Calu3 (cell line): ENCODE measurements at regions not wholly inside any gene's neighbourhood (a gene's known extent, or its start where the extent isn't known, plus 50 kb on each side); places are given as distances from the start of the nearest gene placed in this dataset.

Experiments
- BruUV-seq: library from RNA; stranded (reverse); fragments of 400-500 nt; replicated peaks from 2 replicates; lab custom pipeline; 2021; lab: Mats Ljungman, UMichigan
- CTCF ChIA-PET: fragments of 300-600 bp; sonication (Branson Sonifier 250); formaldehyde crosslinking; loops from one replicate; lab custom pipeline; 2022; ENCODE audit warnings: antibody characterized with exemption; lab: Charles Lee
- DNase-seq: peaks from one replicate; pipeline ENCODE4 v3.0.0; 2022
- H3K27ac Mint-ChIP-seq: one replicate; pipeline ENCODE4 v1.8.0; 2022; ENCODE audit warnings: mixed read lengths; ENCODE audit not compliant: unreplicated experiment
- H3K27me3 Mint-ChIP-seq: one replicate; pipeline ENCODE4 v1.8.0; 2022; ENCODE audit warnings: mixed read lengths; ENCODE audit not compliant: unreplicated experiment
- H3K36me3 Mint-ChIP-seq: one replicate; pipeline ENCODE4 v1.8.0; 2022; ENCODE audit warnings: mild to moderate bottlenecking, moderate library complexity, mixed read lengths; ENCODE audit not compliant: insufficient read depth, unreplicated experiment
- H3K4me1 Mint-ChIP-seq: one replicate; pipeline ENCODE4 v1.8.0; 2022; ENCODE audit warnings: mild to moderate bottlenecking, low read depth, mixed read lengths; ENCODE audit not compliant: unreplicated experiment
- H3K4me3 Mint-ChIP-seq: one replicate; pipeline ENCODE4 v1.8.0; 2022; ENCODE audit warnings: mild to moderate bottlenecking, low read depth, moderate library complexity, mixed read lengths; ENCODE audit not compliant: unreplicated experiment
- H3K9me3 Mint-ChIP-seq: one replicate; pipeline ENCODE4 v1.8.0; 2022; ENCODE audit warnings: low read depth, mixed read lengths; ENCODE audit not compliant: unreplicated experiment
- intact Hi-C: fragments of 100-400 bp; cut with micrococcal nuclease; formaldehyde crosslinking; loops from one replicate; pipeline ENCODE4 v1.10.0; 2022; ENCODE audit not compliant: unreplicated experiment
- TF ChIP-seq, protein P1 (sequence below): fragments of 200-600 bp; IDR thresholded peaks from one replicate; pipeline ENCODE4 v1.8.0; 2022; ENCODE audit warnings: antibody characterized with exemption; ENCODE audit not compliant: unreplicated experiment

DNA sequence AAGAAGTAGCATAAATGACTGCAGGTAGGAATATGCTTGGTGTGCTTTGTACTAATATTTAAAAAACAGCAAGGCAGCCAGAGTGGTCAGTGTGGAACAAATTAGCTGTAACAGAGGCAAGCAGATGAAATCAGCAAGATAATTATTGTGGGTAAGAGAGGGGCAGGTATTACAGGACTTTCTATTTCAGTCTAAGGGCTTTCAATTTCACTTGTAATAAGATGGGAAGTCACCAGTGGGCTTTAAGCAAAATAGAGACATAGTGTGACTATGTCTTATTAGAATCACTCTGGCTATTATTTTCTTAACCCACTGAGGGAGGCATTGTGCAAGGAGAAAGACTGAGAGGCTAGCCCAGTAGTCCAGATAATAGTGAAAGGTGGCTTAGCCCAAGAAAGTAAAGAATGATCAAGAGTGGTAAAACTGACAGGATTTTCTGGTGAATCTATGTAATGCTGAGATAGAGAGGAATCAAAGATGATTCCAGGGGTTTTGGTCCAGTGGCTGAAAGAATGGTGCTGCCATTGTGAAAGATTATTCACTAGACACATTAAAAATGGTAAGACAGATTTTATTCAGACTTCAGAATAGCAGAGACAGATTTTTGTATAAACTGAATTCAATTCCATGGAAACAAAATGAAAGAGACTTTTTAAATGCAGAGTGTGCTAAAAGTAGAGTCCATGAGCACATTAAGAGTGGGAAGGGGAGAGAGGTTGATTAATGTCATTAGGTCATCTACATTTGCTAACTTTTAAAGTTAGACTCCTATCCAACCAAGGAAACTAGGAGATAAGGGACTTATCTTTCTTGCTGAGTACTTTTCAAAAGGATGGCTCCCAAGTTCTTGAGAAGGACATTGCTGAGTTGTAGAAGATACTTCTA, 1136.0 kb downstream of the HACE1 start:
- no TSS peak for BruUV-seq
- Mint-ChIP-seq H3K4me3 (no peak overlapping the region), H3K36me3 (no peaks in the 10 kb centered on the region), H3K27me3 (no peaks in the 10 kb centered on the region), H3K9me3 (peaks cover 3% of the 10 kb centered on the region), H3K27ac (no peak overlapping the region), H3K4me1 (no peaks in the 10 kb centered on the region)
- DNase-seq: no peak
- TF ChIP-seq, protein P1, sequence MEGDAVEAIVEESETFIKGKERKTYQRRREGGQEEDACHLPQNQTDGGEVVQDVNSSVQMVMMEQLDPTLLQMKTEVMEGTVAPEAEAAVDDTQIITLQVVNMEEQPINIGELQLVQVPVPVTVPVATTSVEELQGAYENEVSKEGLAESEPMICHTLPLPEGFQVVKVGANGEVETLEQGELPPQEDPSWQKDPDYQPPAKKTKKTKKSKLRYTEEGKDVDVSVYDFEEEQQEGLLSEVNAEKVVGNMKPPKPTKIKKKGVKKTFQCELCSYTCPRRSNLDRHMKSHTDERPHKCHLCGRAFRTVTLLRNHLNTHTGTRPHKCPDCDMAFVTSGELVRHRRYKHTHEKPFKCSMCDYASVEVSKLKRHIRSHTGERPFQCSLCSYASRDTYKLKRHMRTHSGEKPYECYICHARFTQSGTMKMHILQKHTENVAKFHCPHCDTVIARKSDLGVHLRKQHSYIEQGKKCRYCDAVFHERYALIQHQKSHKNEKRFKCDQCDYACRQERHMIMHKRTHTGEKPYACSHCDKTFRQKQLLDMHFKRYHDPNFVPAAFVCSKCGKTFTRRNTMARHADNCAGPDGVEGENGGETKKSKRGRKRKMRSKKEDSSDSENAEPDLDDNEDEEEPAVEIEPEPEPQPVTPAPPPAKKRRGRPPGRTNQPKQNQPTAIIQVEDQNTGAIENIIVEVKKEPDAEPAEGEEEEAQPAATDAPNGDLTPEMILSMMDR: no peak
- intact Hi-C loops: no loop called here
- CTCF ChIA-PET: no interaction called here

- Mint-ChIP-seq H3K4me1 (no peaks in the 10 kb centered on the region), H3K27ac (no peak overlapping the region), H3K27me3 (no peaks in the 10 kb centered on the region), H3K36me3 (no peaks in the 10 kb centered on the region), H3K9me3 (peaks cover 3% of the 10 kb centered on the region), H3K4me3 (no peak overlapping the region)
- intact Hi-C loops: no loop called here
- no TSS peak for BruUV-seq
- DNase-seq: no peak
- CTCF ChIA-PET: interaction anchor here (0.8 kb wide), 1 partner anchor 10 kb away, joined by 3 read pairs; no protein-coding TSS in a partner anchor
- TF ChIP-seq, protein P1: no peak
Measured at GRCh38 chr6:103722683-103723082, 1137.0 kb downstream of the HACE1 start.

DNA sequence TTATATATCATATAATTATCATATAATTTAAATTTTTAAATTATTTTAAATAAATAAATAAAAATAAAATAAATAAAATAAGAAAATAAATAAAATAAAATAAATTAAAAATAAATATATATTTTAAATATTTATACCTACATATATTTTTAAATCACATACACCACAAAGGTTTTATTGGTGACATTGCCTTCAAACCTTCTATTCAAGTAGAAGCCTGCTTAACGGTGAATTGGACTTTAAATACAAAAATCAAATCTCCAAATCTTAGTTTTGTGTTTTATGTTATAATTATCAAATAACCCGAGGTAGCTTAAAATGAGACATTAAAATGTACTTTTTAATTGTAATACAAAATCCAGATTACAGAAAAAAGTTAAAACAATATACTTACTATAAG, 1137.8 kb downstream of the HACE1 start:
- intact Hi-C loops: loop anchor here (2.0 kb wide), 1 partner anchor 21 kb away; no protein-coding TSS in a partner anchor
- Mint-ChIP-seq H3K27me3 (no peaks in the 10 kb centered on the region), H3K4me3 (no peak overlapping the region), H3K4me1 (no peaks in the 10 kb centered on the region), H3K27ac (no peak overlapping the region), H3K9me3 (peaks cover 3% of the 10 kb centered on the region), H3K36me3 (no peaks in the 10 kb centered on the region)
- DNase-seq: no peak
- CTCF ChIA-PET: no interaction called here
- BruUV-seq: no TSS peak
- TF ChIP-seq, protein P1: no peak

DNA sequence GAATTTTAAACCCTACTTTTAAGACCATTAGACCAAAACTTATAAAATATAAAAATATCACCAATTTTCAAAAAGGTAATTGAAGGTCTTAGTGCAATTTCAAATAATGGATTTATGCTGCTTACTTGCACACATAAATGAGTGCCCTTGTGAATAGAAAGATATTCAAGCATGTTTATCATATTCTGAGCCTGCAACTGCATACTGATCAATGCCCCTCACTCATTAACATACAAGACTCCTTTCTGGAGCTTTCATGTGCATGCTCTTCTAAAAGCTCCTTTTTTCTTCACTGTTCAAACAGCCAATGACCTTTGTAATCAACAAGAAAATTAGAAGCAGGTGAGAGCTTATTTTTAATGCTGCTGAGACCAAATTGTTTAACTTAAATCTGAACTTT, 1139.3 kb downstream of the HACE1 start:
- no peak for DNase-seq
- no peaks in the 10 kb centered on the region for H3K4me1 Mint-ChIP-seq
- intact Hi-C loops: loop anchor here (2.0 kb wide), 1 partner anchor 20 kb away; no protein-coding TSS in a partner anchor
- peaks cover 3% of the 10 kb centered on the region for H3K9me3 Mint-ChIP-seq
- no peak overlapping the region for H3K27ac Mint-ChIP-seq
- BruUV-seq: no TSS peak
- H3K36me3 Mint-ChIP-seq: no peaks in the 10 kb centered on the region
- TF ChIP-seq, protein P1: no peak
- CTCF ChIA-PET: interaction anchor here (0.5 kb wide), 1 partner anchor 717 kb away, joined by 5 read pairs; no protein-coding TSS in a partner anchor
- no peak overlapping the region for H3K4me3 Mint-ChIP-seq
- no peaks in the 10 kb centered on the region for H3K27me3 Mint-ChIP-seq
